ENCODE measurements at regions not wholly inside any gene's neighbourhood (a gene's known extent, or its start where the extent isn't known, plus 50 kb on each side); places are given as distances from the start of the nearest gene placed in this dataset.

DNA sequence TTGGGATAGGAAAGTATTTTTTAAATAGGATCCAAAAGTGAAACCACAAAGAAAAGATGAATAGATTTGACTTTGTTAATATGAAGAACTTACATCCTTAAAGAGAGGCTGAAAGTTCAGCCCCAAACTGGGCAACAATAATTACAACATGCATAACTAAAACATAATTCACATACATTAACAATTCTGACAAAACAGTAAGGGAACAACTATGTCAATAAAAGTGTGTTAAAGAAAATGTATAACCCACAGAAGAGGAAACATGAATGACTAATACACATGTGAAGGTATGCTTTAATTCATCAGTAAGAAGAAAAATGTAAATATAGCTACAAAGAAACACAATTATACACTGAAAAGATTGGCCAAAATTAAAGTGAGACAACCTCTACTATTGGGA, 1597.6 kb upstream of the MIR17HG start:
- no peak for ATAC-seq
- DNase-seq (ENCODE audit: low spot score), result no peak

DNA sequence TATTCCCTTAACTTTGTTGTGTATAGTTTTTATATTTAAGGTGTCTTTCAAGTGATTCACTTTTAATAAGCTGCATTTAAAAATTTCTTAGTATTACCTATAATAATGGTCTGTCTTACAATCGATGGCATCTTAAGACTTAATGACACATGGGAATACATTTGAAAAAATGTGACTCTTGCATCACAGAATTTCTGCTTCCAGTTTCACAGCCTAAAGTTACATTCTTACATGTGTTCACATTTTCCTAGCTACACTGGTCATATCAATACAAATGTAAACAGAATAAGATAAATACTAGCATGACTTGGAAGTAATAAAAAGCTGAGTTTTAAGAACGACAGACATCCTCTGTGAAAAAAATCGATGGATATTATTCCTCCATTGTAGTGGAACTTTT, 1597.1 kb upstream of the MIR17HG start:
- DNase-seq (ENCODE audit: low spot score) (no peak), ATAC-seq (no peak)

DNA sequence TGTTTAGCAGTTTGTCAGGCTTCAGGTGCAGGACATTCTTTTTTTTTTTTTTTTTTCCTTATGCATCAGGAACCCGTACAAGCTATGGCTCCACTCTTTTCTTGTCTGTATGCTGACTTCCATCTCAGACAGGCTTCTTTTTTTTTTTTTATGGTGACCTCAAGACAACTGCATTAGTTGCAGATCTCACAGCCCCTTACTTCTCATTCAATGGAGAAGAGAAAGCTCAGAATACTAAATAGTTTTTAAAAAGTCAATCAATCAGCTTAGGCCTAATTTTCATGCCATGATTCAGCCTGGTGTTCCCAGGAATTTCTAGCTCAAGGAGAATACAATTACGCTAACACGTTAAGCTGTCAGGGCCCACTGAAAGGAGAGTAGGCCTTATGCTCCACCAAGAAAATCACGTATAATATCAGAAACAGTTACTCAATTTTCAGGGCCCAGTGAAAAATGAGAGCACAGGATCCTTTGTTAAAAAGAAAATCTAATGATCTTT, 1596.0 kb upstream of the MIR17HG start:
- ATAC-seq (no peak), DNase-seq (ENCODE audit: low spot score) (no peak)

- no peak for DNase-seq (ENCODE audit: low spot score)
Observed at GRCh38 chr13:89752394-89752793, 1595.1 kb upstream of the MIR17HG start.

DNA sequence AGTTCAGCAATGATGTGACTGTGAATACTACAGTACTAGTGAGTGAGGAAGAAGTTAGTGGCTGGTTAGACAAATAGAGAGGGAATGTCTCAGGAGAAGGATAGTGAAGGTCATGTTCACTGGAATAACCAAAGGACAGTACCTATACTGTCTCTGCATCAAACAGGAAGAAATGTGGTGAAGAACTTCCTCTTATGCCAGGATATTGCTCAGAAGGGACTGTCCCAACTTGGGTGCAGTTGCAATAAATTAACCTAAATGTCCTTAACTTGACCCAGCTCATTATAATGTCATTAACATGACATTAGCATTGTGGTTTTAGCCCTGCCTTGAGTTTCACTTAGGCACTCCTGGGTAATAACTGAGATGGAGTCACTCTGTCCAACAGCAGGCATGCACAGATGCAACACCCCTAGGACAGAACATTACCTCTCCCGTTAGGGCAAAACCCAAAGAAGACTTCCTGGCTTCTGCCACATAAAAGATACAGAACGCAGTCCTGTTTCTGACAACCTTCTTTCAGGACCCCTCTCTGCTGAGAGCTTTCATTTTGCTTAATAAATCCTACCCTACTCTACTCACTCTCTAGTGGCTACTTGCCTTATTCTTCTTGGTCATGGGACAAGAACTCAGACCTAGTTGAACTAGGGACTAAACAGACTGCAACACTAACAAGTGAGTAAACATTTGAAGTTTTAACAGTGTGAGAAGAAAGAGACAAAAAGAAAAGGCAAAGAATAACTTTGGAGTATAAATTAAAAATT, 1591.6 kb upstream of the MIR17HG start:
- DNase-seq (ENCODE audit: low spot score) (no peak), ATAC-seq (no peak)

More at GRCh38 chr13:89752394-89752793, 1595.1 kb upstream of the MIR17HG start:
- no peak for ATAC-seq

DNA sequence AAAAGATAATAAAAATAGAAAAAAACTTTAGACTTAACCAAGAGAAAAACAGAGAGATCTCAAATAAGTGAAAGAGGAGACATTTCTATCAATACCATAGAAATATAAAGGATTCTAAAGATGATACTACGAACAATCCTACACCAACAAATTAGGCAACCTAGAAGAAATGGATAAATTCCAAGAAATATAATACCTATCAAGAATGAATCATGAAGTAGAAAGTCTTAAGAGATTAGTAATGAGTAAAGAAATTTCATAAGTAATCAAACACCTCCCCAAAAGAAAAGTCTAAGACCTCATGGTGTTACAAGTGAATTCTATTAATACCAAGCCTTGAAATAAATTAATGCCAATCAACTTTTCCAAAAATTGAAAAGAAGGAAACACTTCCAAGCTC, 1584.5 kb upstream of the MIR17HG start:
- no peak for DNase-seq (ENCODE audit: low spot score)
- no peak for ATAC-seq

GRCh38 chr13:89783221-89783755, 1564.2 kb upstream of the MIR17HG start:
- no peak for DNase-seq (ENCODE audit: low spot score)
- no peak for ATAC-seq

- ATAC-seq, result no peak
- no peak for DNase-seq (ENCODE audit: low spot score)
Observed at GRCh38 chr13:89784161-89784809, 1563.2 kb upstream of the MIR17HG start.

DNA sequence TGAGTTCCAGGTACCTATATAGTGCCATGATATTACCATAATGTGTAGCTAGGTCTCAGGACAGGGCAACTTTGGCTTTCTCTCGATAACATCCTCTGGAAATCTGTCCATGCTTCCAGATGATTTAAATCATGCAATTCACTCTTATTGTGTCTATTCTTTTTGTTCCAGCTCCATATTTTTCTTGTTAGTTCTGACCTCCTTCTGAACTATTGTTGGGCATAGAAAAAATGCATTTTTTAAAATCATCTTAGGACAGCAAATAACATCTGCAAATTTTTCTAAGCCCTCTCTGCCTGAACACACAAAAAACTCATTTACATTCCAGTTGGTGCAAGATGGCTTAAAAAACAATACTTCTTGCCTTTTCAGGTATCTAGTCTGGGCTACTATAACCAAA, 1561.0 kb upstream of the MIR17HG start:
- no peak for ATAC-seq
- no peak for DNase-seq (ENCODE audit: low spot score)

DNA sequence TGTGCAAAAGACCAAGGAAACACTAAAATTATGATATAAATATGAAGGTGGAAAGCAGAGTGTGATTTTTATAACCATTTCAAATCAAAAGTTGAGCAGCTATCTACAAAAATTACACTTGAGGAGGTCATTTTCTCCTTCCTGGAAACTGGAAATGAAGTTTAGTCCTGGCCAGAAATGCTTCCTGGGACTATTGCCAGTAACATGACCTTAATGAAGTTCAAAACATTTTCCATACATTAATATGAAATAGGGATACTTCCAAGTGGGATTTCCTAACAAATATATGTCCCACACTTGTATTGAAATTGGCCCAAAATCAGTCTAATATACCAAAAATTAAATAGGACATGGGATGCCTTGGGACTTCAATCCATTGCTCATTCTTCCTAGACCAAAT, 1556.8 kb upstream of the MIR17HG start:
- ATAC-seq, result no peak
- DNase-seq (ENCODE audit: low spot score), result no peak

DNA sequence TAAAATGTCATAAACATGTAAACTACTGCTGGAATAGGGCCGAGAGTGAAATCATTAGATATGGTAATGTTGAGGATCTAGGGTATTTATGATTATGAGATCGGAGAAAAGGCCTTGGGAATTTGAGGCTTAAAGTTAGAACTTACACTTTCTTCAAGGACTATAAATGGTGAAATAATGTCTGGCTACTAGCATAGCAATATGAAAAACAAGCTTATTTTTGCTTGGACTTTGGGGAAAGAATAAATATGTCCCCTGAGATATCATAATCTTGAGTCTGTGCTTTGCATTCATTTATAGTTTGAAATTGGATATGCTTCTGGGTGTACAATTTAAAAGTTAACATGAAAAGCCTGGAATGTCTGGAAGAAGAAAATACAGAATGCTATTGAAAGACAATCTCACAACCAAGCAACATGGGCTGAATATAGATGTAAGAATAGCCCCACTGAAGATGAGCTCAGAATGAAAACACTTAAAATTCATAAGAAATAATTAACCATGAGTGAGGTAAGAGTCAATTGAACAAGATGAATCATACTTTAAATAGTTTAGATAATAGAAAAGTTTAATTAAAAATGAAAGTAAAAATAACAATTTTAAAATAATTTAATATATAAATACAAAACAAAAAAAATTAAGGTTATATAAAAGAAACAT, 1555.4 kb upstream of the MIR17HG start:
- DNase-seq (ENCODE audit: low spot score), result no peak
- ATAC-seq, result no peak

DNA sequence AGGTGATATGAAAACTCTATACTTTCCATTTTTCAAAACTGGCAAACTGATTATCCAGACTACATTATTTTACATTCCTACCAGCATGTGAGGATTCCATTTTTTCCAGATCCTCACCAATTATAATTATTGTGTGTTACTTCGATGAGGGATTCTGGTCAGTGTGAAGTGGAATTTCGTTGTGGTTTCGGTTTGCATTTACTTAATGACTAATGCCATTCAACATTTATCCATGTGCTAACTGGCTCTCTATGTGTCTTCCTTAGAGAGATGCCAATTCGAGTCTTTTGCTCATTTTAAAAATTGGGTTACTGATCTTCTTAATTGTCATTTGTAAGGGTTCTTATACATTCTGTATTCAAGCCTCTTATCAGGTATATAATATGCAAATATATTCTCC, 1551.3 kb upstream of the MIR17HG start:
- no peak for ATAC-seq
- DNase-seq (ENCODE audit: low spot score), result no peak

DNA sequence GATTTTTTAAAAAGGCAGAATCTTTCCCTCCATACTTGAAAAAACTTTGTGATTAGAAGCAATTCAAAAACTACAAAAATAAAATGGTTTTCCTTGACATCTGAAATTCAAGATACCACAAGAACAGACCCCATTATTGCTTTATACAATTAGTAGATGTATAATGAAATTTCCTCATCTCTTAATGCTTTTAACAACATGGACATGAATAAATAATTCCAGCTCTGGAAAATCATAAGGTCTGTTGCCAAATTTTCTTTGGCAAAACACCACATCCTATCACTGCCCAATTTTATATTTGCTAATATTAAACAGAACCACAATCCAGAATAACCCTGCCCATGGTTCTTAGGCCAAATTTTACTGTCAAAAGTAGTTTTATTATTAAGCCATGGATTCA, 1543.6 kb upstream of the MIR17HG start:
- no peak for ATAC-seq
- DNase-seq (ENCODE audit: low spot score), result no peak

- DNase-seq (ENCODE audit: low spot score) (no peak), ATAC-seq (no peak)
Observed at GRCh38 chr13:89806594-89806993, 1540.9 kb upstream of the MIR17HG start.

- DNase-seq (ENCODE audit: low spot score) (no peak), ATAC-seq (no peak)
Observed at GRCh38 chr13:89812856-89813255, 1534.6 kb upstream of the MIR17HG start.

- no peak for DNase-seq (ENCODE audit: low spot score)
Observed at GRCh38 chr13:89816404-89816803, 1531.1 kb upstream of the MIR17HG start.

GRCh38 chr13:89822467-89822866, 1525.0 kb upstream of the MIR17HG start:
- no peak for DNase-seq (ENCODE audit: low spot score)
- no peak for ATAC-seq

More at GRCh38 chr13:89816404-89816803, 1531.1 kb upstream of the MIR17HG start:
- ATAC-seq, result no peak

DNA sequence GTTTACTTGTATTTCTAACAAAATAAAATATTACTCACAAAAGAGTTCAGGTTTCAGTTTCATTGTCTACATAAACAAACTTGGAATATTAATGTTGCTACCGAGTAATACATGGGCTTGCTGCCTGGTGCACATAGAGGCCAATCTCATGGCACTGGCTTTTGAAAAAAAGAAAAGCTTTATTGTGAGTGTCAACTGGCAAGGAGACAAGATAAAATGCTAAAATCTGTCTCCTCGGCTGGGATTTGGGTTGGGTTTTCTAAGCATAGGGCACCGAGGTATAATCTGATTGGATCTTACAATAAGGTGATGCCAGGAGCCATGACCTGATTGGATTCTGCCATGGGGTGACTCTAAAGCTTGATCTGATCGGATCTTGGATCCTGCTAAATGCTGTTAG, 1519.9 kb upstream of the MIR17HG start:
- DNase-seq (ENCODE audit: low spot score) (no peak), ATAC-seq (no peak)

DNA sequence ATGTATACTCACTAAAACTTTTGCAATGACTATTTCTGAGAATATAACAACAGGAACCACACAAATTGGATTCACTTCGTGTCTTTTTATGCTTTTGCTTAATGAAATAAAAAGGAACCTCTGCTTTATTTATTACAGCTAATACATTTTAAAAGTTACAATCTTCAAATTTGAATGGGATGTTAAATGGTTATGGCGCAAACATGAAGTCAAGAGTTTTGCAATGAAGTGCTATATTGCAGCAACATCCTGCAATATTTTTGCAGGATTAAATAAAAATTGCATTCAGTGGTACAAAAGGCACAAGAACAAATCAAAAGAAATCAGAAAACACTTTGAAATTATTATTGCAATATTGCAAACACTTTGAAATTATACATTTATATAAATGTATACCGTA, 1519.0 kb upstream of the MIR17HG start:
- ATAC-seq, result no peak
- DNase-seq (ENCODE audit: low spot score), result no peak

GRCh38 chr13:89831157-89831556, 1516.3 kb upstream of the MIR17HG start:
- ATAC-seq (no peak), DNase-seq (ENCODE audit: low spot score) (no peak)

DNA sequence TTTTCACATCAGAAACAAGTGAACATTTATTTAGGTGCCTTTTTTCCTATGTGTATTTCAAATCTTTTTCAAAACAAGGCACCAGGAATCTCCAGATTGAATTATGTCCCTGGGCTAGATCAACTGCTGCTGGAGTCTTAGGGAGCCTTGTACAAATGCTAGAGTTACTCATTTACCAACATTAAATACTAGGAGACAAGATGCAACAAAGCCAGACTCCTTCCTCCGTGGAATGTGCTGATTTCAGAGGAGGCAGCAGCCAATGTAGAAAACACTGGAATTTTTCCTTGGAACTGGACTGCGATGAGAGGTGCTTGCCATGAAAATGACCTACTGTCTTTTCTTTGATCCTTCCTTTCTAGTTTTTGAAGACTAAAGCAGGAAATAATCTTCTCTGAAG, 1514.7 kb upstream of the MIR17HG start:
- no peak for ATAC-seq
- DNase-seq (ENCODE audit: low spot score), result no peak

- DNase-seq (ENCODE audit: low spot score) (no peak), ATAC-seq (no peak)
Observed at GRCh38 chr13:89843621-89844020, 1503.9 kb upstream of the MIR17HG start.

Measured in left lobe of liver (tissue), 2 donors.